ENCODE measurements at regions not wholly inside any gene's neighbourhood (a gene's known extent, or its start where the extent isn't known, plus 50 kb on each side); places are given as distances from the start of the nearest gene placed in this dataset.

DNA sequence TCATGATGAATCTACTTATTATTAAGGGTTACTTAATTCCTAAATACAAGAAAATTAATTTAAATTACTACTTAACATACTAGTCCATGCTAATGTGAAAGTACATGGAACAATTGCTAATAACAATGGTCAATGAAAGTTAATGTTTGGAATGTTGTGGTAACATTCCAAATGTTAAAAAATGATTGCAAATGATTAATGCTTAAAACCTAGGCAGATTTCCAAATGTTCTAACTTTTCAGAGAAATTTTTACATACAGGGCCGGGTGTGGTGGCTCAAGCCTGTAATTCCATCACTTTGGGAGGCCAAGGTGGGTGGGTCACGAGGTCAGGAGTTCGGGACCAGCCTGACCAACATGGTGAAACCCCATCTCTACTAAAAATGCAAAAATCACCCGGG is 1851.3 kb upstream of the PCDH7 start:
- TF ChIP-seq, protein P1, sequence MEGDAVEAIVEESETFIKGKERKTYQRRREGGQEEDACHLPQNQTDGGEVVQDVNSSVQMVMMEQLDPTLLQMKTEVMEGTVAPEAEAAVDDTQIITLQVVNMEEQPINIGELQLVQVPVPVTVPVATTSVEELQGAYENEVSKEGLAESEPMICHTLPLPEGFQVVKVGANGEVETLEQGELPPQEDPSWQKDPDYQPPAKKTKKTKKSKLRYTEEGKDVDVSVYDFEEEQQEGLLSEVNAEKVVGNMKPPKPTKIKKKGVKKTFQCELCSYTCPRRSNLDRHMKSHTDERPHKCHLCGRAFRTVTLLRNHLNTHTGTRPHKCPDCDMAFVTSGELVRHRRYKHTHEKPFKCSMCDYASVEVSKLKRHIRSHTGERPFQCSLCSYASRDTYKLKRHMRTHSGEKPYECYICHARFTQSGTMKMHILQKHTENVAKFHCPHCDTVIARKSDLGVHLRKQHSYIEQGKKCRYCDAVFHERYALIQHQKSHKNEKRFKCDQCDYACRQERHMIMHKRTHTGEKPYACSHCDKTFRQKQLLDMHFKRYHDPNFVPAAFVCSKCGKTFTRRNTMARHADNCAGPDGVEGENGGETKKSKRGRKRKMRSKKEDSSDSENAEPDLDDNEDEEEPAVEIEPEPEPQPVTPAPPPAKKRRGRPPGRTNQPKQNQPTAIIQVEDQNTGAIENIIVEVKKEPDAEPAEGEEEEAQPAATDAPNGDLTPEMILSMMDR (IDR thresholded peaks at IDR 0.05), result no peak
- TF ChIP-seq POLR2A (IDR thresholded peaks at IDR 0.05), result no peak
